Keratinocyte (primary cell): ENCODE measurements at regions not wholly inside any gene's neighbourhood (a gene's known extent, or its start where the extent isn't known, plus 50 kb on each side); places are given as distances from the start of the nearest gene placed in this dataset.

Experiments
- DNase-seq: peaks from one replicate; pipeline ENCODE4 v3.0.0-alpha.2; 2011; ENCODE audit warnings: low read depth, missing footprints, low spot score
- FAIRE-seq: peaks from 2 replicates; lab custom pipeline; 2011; peaks lifted over from hg19 to GRCh38; lab: Jason Lieb, UNC
- H2AFZ ChIP-seq: 2 replicates; pipeline ENCODE4 v1.6.0; 2012; ENCODE audit warnings: low read length, control low read depth, inconsistent platforms; ENCODE audit not compliant: control insufficient read depth
- H3K27ac ChIP-seq: 2 replicates; pipeline ENCODE4 v1.5.1; 2011; ENCODE audit warnings: low read length; ENCODE audit not compliant: control insufficient read depth, insufficient read depth
- H3K27me3 ChIP-seq: 3 replicates; pipeline ENCODE4 v1.6.0; 2011; ENCODE audit warnings: low read length; ENCODE audit not compliant: control insufficient read depth, insufficient read depth; ENCODE audit errors: extremely low read depth
- H3K36me3 ChIP-seq, 2 experiments: 2 replicates in 1 of 2; 3 replicates in 1 of 2; pipeline ENCODE4 v1.5.1; 2011; ENCODE audit warnings: low read length in 2 of 2, mild to moderate bottlenecking in 1 of 2; ENCODE audit not compliant: control insufficient read depth in 2 of 2, insufficient read depth in 2 of 2; ENCODE audit errors: extremely low read depth in 1 of 2
- H3K4me1 ChIP-seq: 3 replicates; pipeline ENCODE4 v1.5.1; 2011; ENCODE audit warnings: low read length; ENCODE audit not compliant: control insufficient read depth, insufficient read depth; ENCODE audit errors: extremely low read depth
- H3K4me2 ChIP-seq: 3 replicates; pipeline ENCODE4 v1.6.0; 2011; ENCODE audit warnings: low read depth, low read length; ENCODE audit not compliant: control insufficient read depth, insufficient read depth; ENCODE audit errors: extremely low read depth
- H3K4me3 ChIP-seq, 3 experiments: fragments of 200-600 bp in 1 of 3; sonication (generic) in 1 of 3; 2 replicates in 2 of 3; 3 replicates in 1 of 3; pipeline ENCODE4 v1.5.1; 2011 to 2016; ENCODE audit warnings: low read length in 3 of 3, mild to moderate bottlenecking in 3 of 3, control low read depth in 2 of 3, inconsistent platforms in 1 of 3, low read depth in 1 of 3, mixed read lengths in 1 of 3, mixed run types in 1 of 3, moderate library complexity in 1 of 3; ENCODE audit not compliant: control insufficient read depth in 2 of 3, insufficient read depth in 2 of 3; ENCODE audit errors: extremely low read depth in 1 of 3
- H3K79me2 ChIP-seq: 2 replicates; pipeline ENCODE4 v1.6.0; 2012; ENCODE audit warnings: low read length; ENCODE audit not compliant: control insufficient read depth, insufficient read depth
- H3K9ac ChIP-seq: 3 replicates; pipeline ENCODE4 v1.6.0; 2011; ENCODE audit warnings: low read length; ENCODE audit not compliant: control insufficient read depth, insufficient read depth; ENCODE audit errors: extremely low read depth
- H3K9me1 ChIP-seq: 3 replicates; pipeline ENCODE4 v1.6.0; 2011; ENCODE audit warnings: low read length; ENCODE audit not compliant: control insufficient read depth, insufficient read depth; ENCODE audit errors: extremely low read depth
- H3K9me3 ChIP-seq: 2 replicates; pipeline ENCODE4 v1.5.1; 2012; ENCODE audit warnings: low read depth, low read length; ENCODE audit not compliant: control insufficient read depth
- H4K20me1 ChIP-seq: 3 replicates; pipeline ENCODE4 v1.6.0; 2011; ENCODE audit warnings: low read length; ENCODE audit not compliant: control insufficient read depth, insufficient read depth; ENCODE audit errors: extremely low read depth
- CTCF ChIP-seq, 3 experiments: IDR thresholded peaks in 1 of 3; conservative IDR thresholded peaks in 1 of 3; optimal IDR thresholded peaks in 1 of 3; 2 replicates in 2 of 3; 3 replicates in 1 of 3; pipeline versions ENCODE3 to v1.5.1; 2011; ENCODE audit warnings: low read length in 3 of 3, mild to moderate bottlenecking in 3 of 3, moderate library complexity in 2 of 3, control low read depth in 1 of 3, inconsistent platforms in 1 of 3; ENCODE audit not compliant: insufficient read depth in 2 of 3; ENCODE audit errors: extremely low read depth in 1 of 3
- EZH2 ChIP-seq: IDR thresholded peaks from one replicate; pipeline ENCODE4 v1.6.1; 2012; ENCODE audit warnings: inconsistent platforms, mild to moderate bottlenecking, low read length, moderate library complexity
- dilution Hi-C: fragments of 300-500 bp; cut with MboI; formaldehyde crosslinking; loops from one replicate; pipeline ENCODE4 v1.7.0; 2020; ENCODE audit warnings: low sequenced_read_pairs; ENCODE audit not compliant: extremely low pct_ligation_motif_present

- Histone ChIP-seq H3K4me1 (no peaks in the 10 kb centered on the region), H3K79me2 (no peaks in the 10 kb centered on the region), H3K4me3 (no peak overlapping the region), H4K20me1 (no peaks in the 10 kb centered on the region), H3K9ac (no peak overlapping the region), H2AFZ (no peak overlapping the region), H3K4me2 (no peak overlapping the region), H3K9me1 (no peaks in the 10 kb centered on the region), H3K9me3 (no peaks in the 10 kb centered on the region), H3K36me3 (no peaks in the 10 kb centered on the region), H3K27me3 (no peaks in the 10 kb centered on the region), H3K27ac (no peak overlapping the region)
- no peak for TF ChIP-seq EZH2
- TF ChIP-seq CTCF (optimal IDR thresholded peaks at IDR 0.05 in 1 of 3, IDR thresholded peaks at IDR 0.05 in 1 of 3, conservative IDR thresholded peaks at IDR 0.05 in 1 of 3; ENCODE audit: extremely low read depth in 1 of 3, insufficient read depth in 2 of 3, low read length in 3 of 3), result no peak
- dilution Hi-C loops, result no loop called here
- DNase-seq (no peak), FAIRE-seq (no peak)
These were observed 160.4 kb downstream of the SPATA31D1 start for GRCh38 chr9:82148901-82149461.

- FAIRE-seq (no peak), DNase-seq (no peak)
- Histone ChIP-seq H3K4me3 (no peak overlapping the region), H4K20me1 (no peaks in the 10 kb centered on the region), H2AFZ (no peak overlapping the region), H3K9me3 (no peaks in the 10 kb centered on the region), H3K4me2 (no peak overlapping the region), H3K79me2 (no peaks in the 10 kb centered on the region), H3K9ac (no peak overlapping the region), H3K4me1 (no peaks in the 10 kb centered on the region), H3K27me3 (no peaks in the 10 kb centered on the region), H3K27ac (no peak overlapping the region), H3K9me1 (no peaks in the 10 kb centered on the region), H3K36me3 (no peaks in the 10 kb centered on the region)
- dilution Hi-C loops, result no loop called here
- TF ChIP-seq EZH2 (no peak), CTCF (optimal IDR thresholded peaks at IDR 0.05 in 1 of 3, IDR thresholded peaks at IDR 0.05 in 1 of 3, conservative IDR thresholded peaks at IDR 0.05 in 1 of 3; ENCODE audit: extremely low read depth in 1 of 3, insufficient read depth in 2 of 3, low read length in 3 of 3) (no peak)
These were observed 161.0 kb downstream of the SPATA31D1 start for GRCh38 chr9:82149501-82149946.
